Naive B cell (primary cell): ENCODE measurements at regions not wholly inside any gene's neighbourhood (a gene's known extent, or its start where the extent isn't known, plus 50 kb on each side); places are given as distances from the start of the nearest gene placed in this dataset.

Source experiments
- ATAC-seq, 2 donors: fragments of 150-1000 bp; cut with Tn5 transposase; 2 replicates each; pipeline ENCODE4 v1.10.0; 2021; ENCODE audit warnings: low read depth in 2 of 2, mild to moderate bottlenecking in 2 of 2, moderate library complexity in 2 of 2
- DNase-seq: peaks from one replicate; pipeline ENCODE4 v3.0.0; 2022
- H3K27ac Mint-ChIP-seq, 6 donors: one replicate each; pipeline ENCODE4 v1.8.0; 2020 to 2022; ENCODE audit warnings: mild to moderate bottlenecking in 6 of 6, mixed read lengths in 6 of 6, moderate library complexity in 5 of 6, inconsistent platforms in 2 of 6
- H3K27me3 Mint-ChIP-seq, 3 donors: one replicate each; pipeline ENCODE4 v1.8.0; 2021 to 2022; ENCODE audit warnings: mixed read lengths in 3 of 3, mild to moderate bottlenecking in 1 of 3
- H3K36me3 Mint-ChIP-seq, 2 donors: one replicate each; pipeline ENCODE4 v1.8.0; 2020 to 2022; ENCODE audit warnings: mixed read lengths in 2 of 2, inconsistent platforms in 1 of 2, mild to moderate bottlenecking in 1 of 2
- H3K4me1 Mint-ChIP-seq, 3 donors: one replicate each; pipeline ENCODE4 v1.8.0; 2020 to 2022; ENCODE audit warnings: mixed read lengths in 3 of 3, inconsistent platforms in 1 of 3, mild to moderate bottlenecking in 1 of 3, moderate library complexity in 1 of 3
- H3K4me3 Mint-ChIP-seq, 8 donors: one replicate each; pipeline ENCODE4 v1.8.0; 2020 to 2022; ENCODE audit warnings: mild to moderate bottlenecking in 8 of 8, mixed read lengths in 8 of 8, moderate library complexity in 8 of 8, inconsistent platforms in 2 of 8
- H3K9me3 Mint-ChIP-seq, 7 donors: one replicate each; pipeline ENCODE4 v1.8.0; 2020 to 2022; ENCODE audit warnings: mixed read lengths in 7 of 7, mild to moderate bottlenecking in 5 of 7, inconsistent platforms in 2 of 7, moderate library complexity in 1 of 7

GRCh38 chr13:95352486-95352885 lies 51.2 kb upstream of the ABCC4 start:
- Mint-ChIP-seq H3K4me1 (no peaks in the 10 kb centered on the region), H3K36me3 (no peaks in the 10 kb centered on the region)

GRCh38 chr13:95354156-95354555 lies 52.9 kb upstream of the ABCC4 start:
- Mint-ChIP-seq H3K36me3 (no peaks in the 10 kb centered on the region), H3K27ac (no peak overlapping the region), H3K9me3 (peaks cover 0 to 5% (median 2%) of the 10 kb centered on the region in 7 donors), H3K27me3 (peaks cover 12 to 17% (median 16%) of the 10 kb centered on the region in 3 donors), H3K4me3 (no peak overlapping the region), H3K4me1 (no peaks in the 10 kb centered on the region)
- DNase-seq (no peak), ATAC-seq (no peak)

More at GRCh38 chr13:95352486-95352885, 51.2 kb upstream of the ABCC4 start:
- no peak overlapping the region for H3K4me3 Mint-ChIP-seq
- H3K9me3 Mint-ChIP-seq: peaks cover 0 to 7% (median 2%) of the 10 kb centered on the region in 7 donors
- no peak overlapping the region for H3K27ac Mint-ChIP-seq
- DNase-seq: no peak
- peaks cover 11 to 18% (median 14%) of the 10 kb centered on the region in 3 donors for H3K27me3 Mint-ChIP-seq
- ATAC-seq: no peak

GRCh38 chr13:95354680-95355487 lies 53.6 kb upstream of the ABCC4 start:
- Mint-ChIP-seq H3K27me3 (peaks cover 12 to 20% (median 20%) of the 10 kb centered on the region in 3 donors), H3K4me3 (no peak overlapping the region), H3K4me1 (no peaks in the 10 kb centered on the region), H3K9me3 (peaks cover 0 to 5% (median 2%) of the 10 kb centered on the region in 7 donors), H3K27ac (peak overlapping the region in 1 of 6 donors; percentile 11), H3K36me3 (no peaks in the 10 kb centered on the region)
- DNase-seq (no peak), ATAC-seq (no peak)

- DNase-seq (no peak), ATAC-seq (no peak)
- peaks cover 12 to 26% (median 20%) of the 10 kb centered on the region in 3 donors for H3K27me3 Mint-ChIP-seq
- H3K27ac Mint-ChIP-seq: no peak overlapping the region
- no peaks in the 10 kb centered on the region for H3K36me3 Mint-ChIP-seq
- H3K4me3 Mint-ChIP-seq: no peak overlapping the region
- peaks cover 0 to 5% (median 0%) of the 10 kb centered on the region in 7 donors for H3K9me3 Mint-ChIP-seq
- H3K4me1 Mint-ChIP-seq: no peaks in the 10 kb centered on the region
These were observed 54.2 kb upstream of the ABCC4 start for GRCh38 chr13:95355494-95355893.

GRCh38 chr13:95356916-95357315 lies 55.7 kb upstream of the ABCC4 start:
- ATAC-seq (no peak), DNase-seq (no peak)
- Mint-ChIP-seq H3K27me3 (peaks cover 12 to 22% (median 21%) of the 10 kb centered on the region in 3 donors), H3K36me3 (no peaks in the 10 kb centered on the region), H3K9me3 (peaks cover 0 to 5% (median 0%) of the 10 kb centered on the region in 7 donors), H3K4me1 (no peaks in the 10 kb centered on the region), H3K4me3 (no peak overlapping the region), H3K27ac (no peak overlapping the region)

GRCh38 chr13:95357875-95358274 lies 56.6 kb upstream of the ABCC4 start:
- Mint-ChIP-seq H3K4me1 (no peaks in the 10 kb centered on the region), H3K9me3 (peaks cover 0 to 5% (median 0%) of the 10 kb centered on the region in 7 donors), H3K36me3 (no peaks in the 10 kb centered on the region), H3K4me3 (no peak overlapping the region), H3K27ac (no peak overlapping the region), H3K27me3 (peaks cover 12 to 26% (median 20%) of the 10 kb centered on the region in 3 donors)
- DNase-seq (no peak), ATAC-seq (no peak)

- DNase-seq (no peak), ATAC-seq (no peak)
- no peaks in the 10 kb centered on the region for H3K4me1 Mint-ChIP-seq
- no peaks in the 10 kb centered on the region for H3K36me3 Mint-ChIP-seq
- no peak overlapping the region for H3K27ac Mint-ChIP-seq
- no peak overlapping the region for H3K4me3 Mint-ChIP-seq
- peaks cover 11 to 20% (median 20%) of the 10 kb centered on the region in 3 donors for H3K27me3 Mint-ChIP-seq
- peaks cover 0 to 5% (median 1%) of the 10 kb centered on the region in 7 donors for H3K9me3 Mint-ChIP-seq
These were observed 58.8 kb upstream of the ABCC4 start for GRCh38 chr13:95360052-95360451.

GRCh38 chr13:95360464-95361097 lies 59.3 kb upstream of the ABCC4 start:
- no peak for DNase-seq
- Mint-ChIP-seq H3K4me1 (no peaks in the 10 kb centered on the region), H3K9me3 (peaks cover 0 to 5% (median 1%) of the 10 kb centered on the region in 7 donors), H3K27me3 (peaks cover 11 to 25% (median 20%) of the 10 kb centered on the region in 3 donors), H3K36me3 (no peaks in the 10 kb centered on the region), H3K4me3 (no peak overlapping the region), H3K27ac (no peak overlapping the region)
- ATAC-seq: no peak

- Mint-ChIP-seq H3K27me3 (peaks cover 11 to 22% (median 20%) of the 10 kb centered on the region in 3 donors), H3K36me3 (no peaks in the 10 kb centered on the region), H3K27ac (no peak overlapping the region)
These were observed 60.4 kb upstream of the ABCC4 start for GRCh38 chr13:95361686-95362085.

GRCh38 chr13:95362666-95363065 lies 61.4 kb upstream of the ABCC4 start:
- Mint-ChIP-seq H3K27me3 (peaks cover 5 to 21% (median 15%) of the 10 kb centered on the region in 3 donors), H3K9me3 (peaks cover 0 to 4% (median 0%) of the 10 kb centered on the region in 7 donors), H3K27ac (no peak overlapping the region), H3K36me3 (no peaks in the 10 kb centered on the region), H3K4me3 (no peak overlapping the region), H3K4me1 (no peaks in the 10 kb centered on the region)
- ATAC-seq: no peak
- DNase-seq: no peak

More at GRCh38 chr13:95361686-95362085, 60.4 kb upstream of the ABCC4 start:
- Mint-ChIP-seq H3K9me3 (peaks cover 0 to 4% (median 1%) of the 10 kb centered on the region in 7 donors), H3K4me3 (no peak overlapping the region), H3K4me1 (no peaks in the 10 kb centered on the region)
- ATAC-seq (no peak), DNase-seq (no peak)

GRCh38 chr13:95367309-95367843 lies 66.1 kb upstream of the ABCC4 start:
- DNase-seq (no peak), ATAC-seq (no peak)
- H3K4me3 Mint-ChIP-seq: no peak overlapping the region
- no peak overlapping the region for H3K27ac Mint-ChIP-seq
- H3K4me1 Mint-ChIP-seq: no peaks in the 10 kb centered on the region
- H3K27me3 Mint-ChIP-seq: peaks cover 10 to 33% (median 14%) of the 10 kb centered on the region in 3 donors
- H3K9me3 Mint-ChIP-seq: peaks cover 0 to 5% (median 2%) of the 10 kb centered on the region in 7 donors
- H3K36me3 Mint-ChIP-seq: no peaks in the 10 kb centered on the region

GRCh38 chr13:95368998-95369397 lies 67.7 kb upstream of the ABCC4 start:
- DNase-seq: no peak
- H3K9me3 Mint-ChIP-seq: peaks cover 0 to 5% (median 0%) of the 10 kb centered on the region in 7 donors
- H3K27me3 Mint-ChIP-seq: peaks cover 10 to 38% (median 16%) of the 10 kb centered on the region in 3 donors
- no peaks in the 10 kb centered on the region for H3K36me3 Mint-ChIP-seq
- peak overlapping the region in 1 of 6 donors; percentile 54 for H3K27ac Mint-ChIP-seq
- no peaks in the 10 kb centered on the region for H3K4me1 Mint-ChIP-seq
- no peak overlapping the region for H3K4me3 Mint-ChIP-seq
- no peak for ATAC-seq

GRCh38 chr13:95375706-95376105 lies 74.5 kb upstream of the ABCC4 start:
- peaks cover 0 to 5% (median 3%) of the 10 kb centered on the region in 3 donors for H3K4me1 Mint-ChIP-seq
- ATAC-seq (no peak), DNase-seq (no peak)
- H3K27me3 Mint-ChIP-seq: peaks cover 30 to 58% (median 35%) of the 10 kb centered on the region in 3 donors
- no peak overlapping the region for H3K4me3 Mint-ChIP-seq
- no peaks in the 10 kb centered on the region for H3K36me3 Mint-ChIP-seq
- H3K9me3 Mint-ChIP-seq: peaks cover 0 to 8% (median 0%) of the 10 kb centered on the region in 7 donors
- no peak overlapping the region for H3K27ac Mint-ChIP-seq
